Liver (tissue), 8 donors: ENCODE measurements at regions not wholly inside any gene's neighbourhood (a gene's known extent, or its start where the extent isn't known, plus 50 kb on each side); places are given as distances from the start of the nearest gene placed in this dataset.

Source experiments
- DNase-seq: peaks from one replicate; pipeline ENCODE4 v3.0.0-alpha.2; 2017; ENCODE audit warnings: low spot score
- H3K27ac ChIP-seq, 2 donors: one replicate each; pipeline ENCODE4 v1.7.0; 2013; ENCODE audit warnings: inconsistent platforms in 2 of 2, low read length in 2 of 2, control low read depth in 1 of 2, low read depth in 1 of 2, mild to moderate bottlenecking in 1 of 2
- H3K27me3 ChIP-seq, 4 donors: one replicate each; pipeline versions ENCODE4 v1.6.1 to v1.7.0; 2013; ENCODE audit warnings: low read length in 3 of 4, inconsistent platforms in 1 of 4, mild to moderate bottlenecking in 1 of 4, moderate library complexity in 1 of 4; ENCODE audit not compliant: control insufficient read depth in 4 of 4, insufficient read depth in 4 of 4
- H3K36me3 ChIP-seq, 4 donors: one replicate each; pipeline versions ENCODE4 v1.6.1 to v1.7.0; 2013; ENCODE audit warnings: low read length in 3 of 4, mild to moderate bottlenecking in 3 of 4, low read depth in 1 of 4, moderate library complexity in 1 of 4; ENCODE audit not compliant: control insufficient read depth in 4 of 4, insufficient read depth in 3 of 4
- H3K4me1 ChIP-seq, 4 donors: one replicate each; pipeline versions ENCODE4 v1.6.1 to v1.7.0; 2013; ENCODE audit warnings: low read length in 3 of 4, mild to moderate bottlenecking in 3 of 4, moderate library complexity in 1 of 4; ENCODE audit not compliant: control insufficient read depth in 4 of 4, insufficient read depth in 4 of 4
- H3K4me3 ChIP-seq, 3 donors: one replicate each; pipeline versions ENCODE4 v1.6.1 to v1.7.0; 2013; ENCODE audit warnings: low read length in 3 of 3, control low read depth in 1 of 3, low read depth in 1 of 3, mild to moderate bottlenecking in 1 of 3
- H3K9ac ChIP-seq, 2 donors: one replicate each; pipeline ENCODE4 v1.7.0; 2013; ENCODE audit warnings: low read length in 2 of 2, mild to moderate bottlenecking in 2 of 2, moderate library complexity in 2 of 2, control low read depth in 1 of 2, low read depth in 1 of 2
- H3K9me3 ChIP-seq, 4 donors: one replicate each; pipeline versions ENCODE4 v1.6.1 to v1.7.0; 2013; ENCODE audit warnings: low read length in 3 of 4; ENCODE audit not compliant: control insufficient read depth in 4 of 4
- ATF3 ChIP-seq: IDR thresholded peaks from 2 replicates; pipeline ENCODE4 v1.6.1; 2016; ENCODE audit warnings: antibody characterized with exemption
- CTCF ChIP-seq: fragments of 150-350 bp; IDR thresholded peaks from 2 replicates; pipeline ENCODE4 v1.5.1; 2017; ENCODE audit warnings: improper control_type of control experiment, low read depth, low read length; ENCODE audit not compliant: missing input control
- EGR1 ChIP-seq, 2 donors: IDR thresholded peaks; 2 replicates each; pipeline ENCODE4 v1.6.1; 2016 to 2018; ENCODE audit warnings: antibody characterized with exemption in 2 of 2, low read depth in 2 of 2
- FOXA1 ChIP-seq: IDR thresholded peaks from 2 replicates; pipeline ENCODE4 v1.6.1; 2016; ENCODE audit warnings: antibody characterized with exemption
- GABPA ChIP-seq, 2 donors: IDR thresholded peaks in 1 of 2; conservative IDR thresholded peaks in 1 of 2; 2 replicates each; pipeline ENCODE4 v1.6.1; 2016; ENCODE audit warnings: antibody characterized with exemption in 2 of 2, mild to moderate bottlenecking in 1 of 2, moderate library complexity in 1 of 2
- HNF4G ChIP-seq: IDR thresholded peaks from 2 replicates; pipeline ENCODE4 v1.6.1; 2016; ENCODE audit warnings: antibody characterized with exemption
- JUND ChIP-seq, 2 donors: IDR thresholded peaks; 2 replicates each; pipeline ENCODE4 v1.6.1; 2016; ENCODE audit warnings: antibody characterized with exemption in 2 of 2
- MAX ChIP-seq: IDR thresholded peaks from 2 replicates; pipeline ENCODE4 v1.6.1; 2016; ENCODE audit warnings: antibody characterized with exemption
- RAD21 ChIP-seq, 2 donors: IDR thresholded peaks; 2 replicates each; pipeline ENCODE4 v1.6.1; 2016; ENCODE audit warnings: antibody characterized with exemption in 2 of 2, mild to moderate bottlenecking in 2 of 2
- REST ChIP-seq: IDR thresholded peaks from 2 replicates; pipeline ENCODE4 v1.6.1; 2016; ENCODE audit warnings: antibody characterized with exemption, mild to moderate bottlenecking
- RXRA ChIP-seq, 2 donors: IDR thresholded peaks; 2 replicates each; pipeline ENCODE4 v1.6.1; 2017 to 2018; ENCODE audit warnings: antibody characterized with exemption in 2 of 2, mild to moderate bottlenecking in 1 of 2
- SP1 ChIP-seq: IDR thresholded peaks from 2 replicates; pipeline ENCODE4 v1.6.1; 2018; ENCODE audit warnings: antibody characterized with exemption, mild to moderate bottlenecking
- YY1 ChIP-seq: IDR thresholded peaks from 2 replicates; pipeline ENCODE4 v1.6.1; 2016; ENCODE audit warnings: antibody characterized with exemption, mild to moderate bottlenecking
- ZBTB33 ChIP-seq: IDR thresholded peaks from 2 replicates; pipeline ENCODE4 v1.6.1; 2016; ENCODE audit warnings: antibody characterized with exemption
- WGBS: extraction: QIAGEN DNeasy Blood & Tissue Kit; methylation state at CpG from one replicate; pipeline ENCODE4 v1.1.7; 2013; 5-methylcytosine and 5-hydroxymethylcytosine counted together
- donor health status: healthy.
- donor health status: healthy.
- donor health status: healthy.
- donor health status: healthy.
- donor health status: healthy.

GRCh38 chr7:21370283-21370982 lies 57.5 kb upstream of the SP4 start (continued):
- no peak for TF ChIP-seq REST

GRCh38 chr7:21371360-21371759 lies 56.5 kb upstream of the SP4 start:
- Histone ChIP-seq H3K4me1 (no peaks in the 10 kb centered on the region), H3K27ac (no peak overlapping the region), H3K9me3 (no peaks in the 10 kb centered on the region), H3K36me3 (no peaks in the 10 kb centered on the region), H3K4me3 (no peak overlapping the region), H3K27me3 (no peaks in the 10 kb centered on the region), H3K9ac (no peak overlapping the region)
- no peak for TF ChIP-seq EGR1 (IDR thresholded peaks at IDR 0.05; ENCODE audit: low read depth in 2 of 2)
- TF ChIP-seq JUND (IDR thresholded peaks at IDR 0.05): no peak
- no peak for TF ChIP-seq SP1
- TF ChIP-seq HNF4G: no peak
- TF ChIP-seq MAX: no peak
- TF ChIP-seq RXRA (IDR thresholded peaks at IDR 0.05): no peak
- TF ChIP-seq ATF3: no peak
- TF ChIP-seq CTCF: no peak
- no peak for TF ChIP-seq RAD21 (IDR thresholded peaks at IDR 0.05)
- TF ChIP-seq REST: no peak
- TF ChIP-seq YY1: no peak
- no peak for TF ChIP-seq ZBTB33
- no peak for TF ChIP-seq FOXA1
- no peak for TF ChIP-seq GABPA (IDR thresholded peaks at IDR 0.05 in 1 of 2, conservative IDR thresholded peaks at IDR 0.05 in 1 of 2)
- no peak for DNase-seq
- WGBS: 75% methylated on average over 2 of the region's 2 CpGs
